NCI-H345 (cell line): ENCODE measurements at regions not wholly inside any gene's neighbourhood (a gene's known extent, or its start where the extent isn't known, plus 50 kb on each side); places are given as distances from the start of the nearest gene placed in this dataset.
"Not testable (repeated sequence)": the region's sequence is repeated elsewhere in the genome, so short reads cannot be mapped to it uniquely, and the experiment has no call there.

Experiments
- DNase-seq: peaks from one replicate; lab custom pipeline; 2025; lab: John Stamatoyannopoulos, UW

DNA sequence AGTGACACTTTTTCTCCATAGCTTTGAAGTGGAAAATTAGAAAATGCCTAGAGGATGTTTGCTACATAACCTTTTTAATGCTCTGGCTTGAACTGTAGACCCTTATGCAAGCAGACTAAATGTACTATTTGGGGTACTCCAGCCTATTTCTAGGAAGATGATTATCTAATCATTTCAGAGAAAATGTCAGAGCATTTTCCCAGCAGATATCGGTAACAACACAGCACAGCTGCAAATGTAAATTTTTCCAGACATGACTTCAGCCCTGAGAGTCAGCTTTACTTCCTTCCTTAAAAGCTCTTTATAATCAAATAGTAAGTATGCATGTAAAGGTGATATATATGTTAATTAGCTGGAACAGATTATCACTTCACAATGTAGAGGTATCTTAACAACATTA lies 1647.1 kb downstream of the SUCLG1 start:
- no peak for DNase-seq

DNA sequence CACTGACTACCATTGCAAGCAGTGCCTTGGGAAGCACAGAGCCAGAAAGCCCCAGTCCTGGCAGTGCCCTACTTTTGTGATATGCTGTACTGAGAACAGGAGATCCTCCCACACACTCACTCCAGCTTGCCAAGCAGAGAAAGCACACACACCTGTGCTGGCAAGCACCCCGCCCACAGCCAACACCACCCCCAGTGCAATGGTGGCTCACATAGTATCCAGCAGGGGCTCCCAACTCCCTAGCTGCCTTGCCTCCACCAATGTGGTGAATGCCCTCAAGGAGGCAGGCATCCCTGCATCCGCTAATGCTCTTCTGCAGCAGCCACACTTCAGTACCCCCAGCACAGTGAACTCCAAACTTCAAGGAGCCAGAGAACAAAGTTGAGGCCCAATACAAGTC lies 1655.8 kb downstream of the SUCLG1 start:
- DNase-seq = no peak

DNA sequence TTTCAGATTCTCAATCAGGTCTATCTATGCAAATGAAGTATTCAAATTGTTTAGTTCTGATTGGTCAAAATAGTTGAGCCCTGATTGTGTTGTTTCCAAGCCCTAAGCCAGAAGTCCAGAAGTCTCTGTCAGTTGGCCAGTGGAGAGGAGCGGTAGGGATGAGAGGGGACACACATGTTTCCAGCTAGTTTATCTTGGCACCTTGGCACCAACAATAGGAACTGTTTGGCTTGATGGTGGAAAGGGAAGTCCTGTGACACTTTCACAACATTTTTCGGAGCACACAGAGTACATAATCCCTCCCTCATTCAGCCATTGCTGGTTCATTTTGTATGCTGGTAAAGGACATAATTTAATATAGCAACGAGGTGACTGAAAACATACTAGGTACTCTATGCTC lies 1661.6 kb downstream of the SUCLG1 start:
- no peak for DNase-seq

DNA sequence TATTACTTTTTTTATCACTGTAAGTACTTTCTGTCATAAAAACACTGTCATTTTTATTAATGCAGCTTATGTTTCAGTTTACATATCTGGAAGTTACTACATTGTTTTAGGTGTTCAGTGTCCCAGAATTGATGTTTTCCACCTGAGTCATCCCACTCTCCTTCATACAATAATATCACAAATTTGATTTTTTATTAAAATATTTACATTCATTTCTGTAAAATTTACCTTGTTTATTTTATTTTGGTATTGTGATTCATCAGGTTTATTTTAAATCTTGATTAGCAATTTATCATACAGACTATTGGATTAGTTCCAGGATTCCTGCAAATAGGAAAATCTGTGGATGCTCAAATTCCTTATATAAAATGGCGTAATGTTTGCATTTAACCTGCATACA lies 1662.9 kb downstream of the SUCLG1 start:
- DNase-seq = no peak

DNA sequence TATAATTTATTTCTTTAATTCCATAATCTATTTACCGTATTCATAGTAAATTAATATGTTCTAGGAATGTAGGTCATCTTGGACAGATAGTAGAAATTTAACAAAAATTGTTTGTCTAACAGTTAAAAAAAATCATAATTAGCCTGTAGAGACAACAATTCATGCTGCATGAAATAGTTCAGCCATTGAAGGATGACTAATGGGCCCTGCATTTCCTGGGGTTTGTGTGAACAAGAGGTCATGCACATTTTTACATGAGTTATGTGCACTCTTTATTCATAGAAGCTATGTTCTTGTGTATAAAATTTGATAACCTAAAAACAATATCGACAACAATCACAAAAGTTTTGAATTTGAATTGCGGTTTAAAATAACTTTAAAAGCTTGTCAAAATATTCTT lies 1663.6 kb downstream of the SUCLG1 start:
- DNase-seq = no peak

DNA sequence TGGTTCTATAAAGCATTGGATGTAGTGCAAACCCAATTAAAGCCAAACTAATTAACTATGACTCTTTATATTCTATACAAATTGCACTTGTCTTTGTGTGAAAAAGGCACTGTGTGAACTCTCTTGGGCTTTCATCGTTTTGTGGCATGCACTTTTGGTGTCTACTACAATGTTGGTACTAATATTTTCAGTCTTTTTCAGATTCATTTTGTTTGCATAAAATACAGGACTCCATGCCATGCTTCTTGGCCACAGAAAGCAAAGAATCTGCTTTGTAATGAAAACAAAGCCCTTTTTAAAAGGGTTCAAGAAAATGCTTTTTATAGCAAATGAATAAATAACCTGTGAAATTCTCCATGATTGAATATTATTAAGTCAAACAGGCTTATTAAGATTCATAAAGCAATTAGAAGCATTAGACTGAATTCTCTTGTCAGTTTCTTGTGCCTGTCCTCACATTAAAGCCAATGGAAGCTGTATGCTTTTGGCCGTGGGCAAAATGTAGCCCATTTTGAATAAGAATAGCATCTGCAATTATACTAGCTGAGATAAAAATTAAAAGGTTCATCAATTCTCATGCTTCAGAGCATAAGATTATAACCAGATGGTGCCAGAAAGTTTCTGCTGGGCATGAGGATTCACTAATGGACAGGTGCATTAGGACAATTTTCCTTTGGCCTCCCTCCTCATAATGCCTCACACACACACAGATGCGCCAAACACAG lies 1665.2 kb downstream of the SUCLG1 start:
- DNase-seq = no peak

DNA sequence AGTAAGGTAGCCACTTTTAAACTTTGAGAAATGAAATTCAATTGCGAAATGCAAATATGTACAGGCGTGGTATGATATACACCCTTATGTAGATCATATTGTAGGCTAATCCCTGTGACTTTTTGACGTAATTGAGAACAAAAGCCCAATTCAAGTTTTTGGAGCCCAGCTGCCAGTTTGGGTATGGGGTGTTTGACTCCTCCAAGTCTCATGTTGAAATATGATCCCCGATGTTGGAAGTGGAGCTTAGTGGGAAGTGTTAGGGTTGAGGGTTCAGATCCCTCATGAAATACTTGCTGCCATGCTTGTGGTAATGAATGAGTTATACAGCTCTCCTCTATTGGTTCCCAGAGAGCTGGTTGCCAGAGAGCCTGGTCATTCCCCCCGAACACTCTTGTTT lies 1666.8 kb downstream of the SUCLG1 start:
- no peak for DNase-seq

DNA sequence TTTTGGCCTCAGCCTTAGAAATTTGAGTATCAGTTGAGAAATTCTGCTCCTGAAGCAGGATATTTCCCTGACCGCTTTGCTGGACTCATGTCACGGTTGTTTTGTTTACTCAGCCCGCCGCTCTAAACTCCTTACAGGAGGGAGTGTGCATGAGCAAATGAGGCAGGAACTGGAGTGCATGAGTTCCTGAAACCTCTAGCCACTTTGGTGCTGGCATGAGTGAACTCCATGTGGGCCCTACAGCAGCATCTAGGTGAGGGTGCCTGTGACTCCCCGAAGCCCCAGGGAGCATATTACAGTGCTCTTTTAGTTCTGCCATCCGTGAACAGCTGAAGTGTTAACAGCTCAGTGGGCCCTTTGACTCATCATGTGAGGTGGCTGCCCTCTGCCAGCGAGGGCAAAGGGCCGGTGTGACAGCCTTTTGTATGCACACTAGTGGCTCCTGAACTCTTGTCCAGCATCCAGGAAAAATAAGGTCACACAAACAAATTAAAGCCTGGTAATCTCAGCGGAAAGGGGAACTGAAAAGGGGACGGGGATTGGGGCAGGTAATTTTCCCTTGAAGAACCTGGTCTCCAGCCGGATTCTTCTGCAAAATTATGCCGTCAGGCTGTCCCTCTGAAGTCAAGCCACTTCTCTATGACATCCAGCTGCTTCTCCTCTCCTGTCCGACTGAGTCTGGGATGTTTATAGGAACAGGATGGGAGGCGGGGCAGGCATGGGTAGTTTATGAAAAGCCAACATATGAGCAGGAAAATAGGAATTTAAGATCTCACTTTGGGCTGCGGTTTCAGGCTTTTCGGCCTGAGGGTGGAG lies 1668.7 kb downstream of the SUCLG1 start:
- DNase-seq = no peak

DNA sequence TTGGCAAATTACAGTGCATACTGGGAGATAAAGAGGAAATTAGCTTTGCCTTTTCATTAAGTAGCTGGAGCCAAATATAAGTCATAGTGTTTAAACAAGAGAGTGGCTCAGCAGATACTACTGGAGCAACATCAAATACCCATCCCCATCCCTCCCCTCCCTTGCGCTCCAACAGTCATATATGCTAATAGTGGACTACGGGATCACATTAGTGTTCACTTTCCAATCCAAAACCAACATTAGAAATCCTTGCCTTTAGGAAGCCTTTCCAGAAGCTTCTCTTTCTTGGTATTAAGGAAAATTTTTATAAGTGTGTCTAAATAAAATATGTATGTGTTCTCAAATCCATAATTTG lies 1669.3 kb downstream of the SUCLG1 start:
- DNase-seq = no peak

DNA sequence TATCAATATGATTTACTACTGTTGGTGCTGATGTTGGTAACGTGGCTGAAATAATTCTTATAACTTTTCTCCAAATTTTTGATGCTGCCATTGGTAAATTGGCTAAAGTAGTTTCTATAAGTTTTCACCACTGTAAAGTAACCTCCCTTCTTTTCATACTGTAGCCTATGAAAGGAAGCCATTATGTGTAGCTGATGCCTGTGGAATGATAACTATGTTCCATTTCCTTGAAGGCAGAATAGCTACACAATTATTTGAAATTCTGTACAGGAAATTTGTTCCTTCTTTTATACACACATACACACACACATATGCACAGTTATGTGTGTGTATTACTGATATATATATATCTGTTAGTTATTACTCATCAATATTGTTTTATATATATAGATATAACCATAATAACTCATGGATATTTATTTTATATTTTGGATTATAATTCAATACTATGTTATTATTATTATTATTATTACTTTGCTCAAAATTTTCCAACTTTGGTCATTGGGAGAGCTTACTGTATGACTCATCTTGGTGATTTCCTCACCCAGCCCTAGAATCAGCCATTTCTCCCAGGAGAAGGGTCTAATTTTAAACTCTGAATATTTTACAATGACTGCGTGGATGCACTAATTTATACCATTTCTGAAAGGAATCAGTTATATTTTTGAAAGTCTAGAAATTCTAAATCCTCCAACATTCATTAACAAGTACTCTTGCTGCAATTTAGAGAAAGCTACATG lies 1677.7 kb downstream of the SUCLG1 start:
- no peak for DNase-seq

DNA sequence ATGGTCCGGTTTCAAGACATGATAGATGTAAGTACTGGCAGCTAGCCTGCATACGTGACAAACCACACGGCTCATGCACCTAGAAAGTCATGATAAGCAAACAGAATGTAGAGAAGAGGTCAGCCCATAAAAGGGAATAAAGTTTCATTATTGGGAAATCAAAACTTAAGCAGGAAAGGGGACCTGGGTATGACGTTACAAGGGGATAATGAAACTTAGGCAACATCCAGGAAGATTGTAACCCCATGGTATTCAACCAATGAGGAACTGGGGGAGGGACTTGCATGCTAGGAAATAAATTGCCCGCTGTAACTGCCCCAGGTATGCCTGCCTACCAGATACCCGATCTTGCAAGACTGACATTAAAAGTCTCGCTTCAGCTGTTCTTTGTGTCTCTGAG lies 1679.0 kb downstream of the SUCLG1 start:
- DNase-seq = no peak

DNA sequence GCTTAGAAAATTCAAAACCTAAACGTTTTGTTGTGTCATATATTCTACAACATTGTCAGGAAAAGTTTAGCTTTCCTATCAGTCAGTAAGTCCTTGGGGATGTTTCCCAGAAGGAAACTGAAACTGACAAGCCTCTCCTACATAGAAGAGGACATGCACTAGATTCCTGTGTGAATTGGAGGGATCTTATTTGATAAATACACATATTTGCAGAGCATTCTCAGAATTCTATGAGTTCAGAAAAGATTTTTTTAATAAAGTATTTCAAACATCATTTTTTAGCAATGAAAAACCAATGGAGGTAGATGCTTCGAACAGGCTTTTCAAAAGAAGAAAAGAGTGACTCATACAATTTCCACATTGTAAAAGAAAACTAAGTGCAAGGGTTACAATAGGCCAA lies 1706.7 kb downstream of the SUCLG1 start:
- no peak for DNase-seq

DNA sequence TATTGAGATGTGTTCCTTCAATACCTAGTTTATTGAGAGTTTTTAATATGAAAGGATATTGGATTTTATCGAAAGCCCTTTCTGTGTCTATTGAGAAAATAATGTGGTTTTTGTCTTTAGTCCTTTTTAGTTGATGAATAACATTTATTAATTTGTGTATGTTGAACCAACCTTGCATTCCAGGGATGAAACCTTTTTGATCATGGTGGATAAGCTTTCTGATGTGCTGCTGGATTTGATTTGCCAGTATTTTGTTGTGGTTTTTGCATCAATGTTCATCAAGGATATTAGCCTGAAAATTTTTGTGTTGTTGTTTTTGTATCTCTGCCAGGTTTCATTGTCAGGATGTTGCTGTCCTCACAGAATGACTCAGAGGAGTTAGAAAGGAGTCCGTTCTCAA lies 1710.4 kb downstream of the SUCLG1 start:
- DNase-seq = no peak

DNA sequence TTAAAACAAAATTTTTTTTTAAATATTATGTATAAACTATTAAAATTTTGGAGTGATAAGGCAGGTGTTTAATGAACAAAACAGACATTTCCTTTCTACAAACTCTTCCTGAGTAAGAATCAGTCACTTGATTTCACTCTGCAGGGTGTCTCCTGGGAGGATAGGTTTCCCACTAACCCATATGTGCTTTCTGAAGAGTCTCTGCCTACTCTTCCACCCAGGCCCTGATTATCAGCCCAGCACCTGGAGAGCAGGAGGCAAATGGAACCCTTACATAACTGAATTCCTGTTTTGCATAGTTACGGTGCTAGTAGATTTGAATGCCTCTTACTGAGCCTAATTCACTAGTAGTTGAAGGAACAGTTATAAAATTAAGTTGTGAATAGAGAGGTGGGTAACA lies 1718.6 kb downstream of the SUCLG1 start:
- no peak for DNase-seq

DNA sequence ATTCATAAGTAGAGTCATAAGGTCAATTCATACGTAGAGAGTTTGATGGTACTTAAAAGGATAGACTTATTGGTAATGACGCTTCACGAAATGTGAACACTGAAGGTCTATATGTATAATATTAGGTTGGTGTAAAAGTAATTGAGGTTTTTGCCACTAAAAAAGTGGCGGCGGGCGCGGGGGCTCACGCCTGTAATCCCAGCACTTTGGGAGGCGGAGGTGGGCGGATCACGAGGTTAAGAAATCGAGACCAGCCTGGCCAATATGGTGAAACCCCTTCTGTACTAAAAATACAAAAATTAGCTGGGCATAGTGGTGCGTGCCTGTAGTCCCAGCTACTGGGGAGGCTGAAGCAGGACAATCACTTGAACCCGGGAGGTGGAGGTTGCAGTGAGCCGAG lies 1721.1 kb downstream of the SUCLG1 start:
- not testable (repeated sequence) for DNase-seq

DNA sequence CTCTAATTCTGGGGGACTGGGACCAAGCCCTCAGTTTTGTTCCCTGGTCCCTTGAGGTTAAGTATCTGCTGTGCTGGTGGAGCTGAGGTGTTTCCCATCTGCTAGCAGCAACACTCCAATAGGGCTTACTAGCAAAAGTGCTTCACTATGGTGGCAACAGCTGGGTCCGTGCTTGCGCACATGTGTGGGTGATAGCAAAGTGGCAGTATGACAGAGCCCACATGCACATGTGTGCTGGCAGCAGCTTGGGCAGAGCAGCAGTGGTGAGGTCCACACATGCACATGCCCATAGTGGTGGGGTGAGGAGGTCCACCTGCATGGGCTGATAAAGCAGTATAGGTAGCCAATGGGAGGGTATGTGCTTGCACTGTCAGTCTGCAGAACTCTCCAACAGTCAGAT lies 1723.7 kb downstream of the SUCLG1 start:
- no peak for DNase-seq

DNA sequence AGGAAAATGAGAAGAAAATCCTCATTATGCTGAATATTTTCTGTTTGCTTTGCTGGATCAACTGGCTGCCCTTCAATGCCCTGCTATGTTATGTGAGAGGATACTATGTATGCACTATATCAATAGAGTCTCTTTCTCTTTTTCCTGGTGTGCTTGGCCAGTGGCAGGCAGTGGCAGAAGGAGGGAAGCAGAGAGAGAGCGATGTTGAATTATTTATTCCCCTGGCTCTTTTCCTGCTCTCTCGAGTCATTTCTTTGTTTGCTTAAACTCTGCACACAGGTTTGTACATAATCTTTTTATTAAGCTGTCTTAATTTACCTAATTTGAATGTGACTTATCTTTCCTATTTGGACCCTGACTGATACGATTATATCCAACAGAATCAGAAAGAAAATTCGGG lies 1727.3 kb downstream of the SUCLG1 start:
- no peak for DNase-seq

DNA sequence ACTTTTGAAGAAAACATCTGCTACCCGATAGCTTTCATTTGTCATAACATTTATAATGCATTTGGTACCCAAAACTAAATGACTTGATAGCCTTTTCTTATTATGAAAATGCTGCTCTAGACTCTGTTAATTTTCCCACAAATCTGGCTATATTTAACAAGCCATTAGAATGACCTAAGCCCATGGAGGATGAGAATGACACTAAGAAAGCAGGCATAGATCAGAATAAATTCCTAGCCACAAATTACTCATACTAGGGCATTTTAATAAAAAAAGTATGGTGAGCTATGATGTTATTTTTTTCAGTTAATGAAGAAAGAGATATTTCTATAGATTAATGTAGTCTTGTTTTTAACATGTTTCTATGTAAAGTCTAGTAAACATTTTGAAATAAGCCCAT lies 1728.3 kb downstream of the SUCLG1 start:
- no peak for DNase-seq

DNA sequence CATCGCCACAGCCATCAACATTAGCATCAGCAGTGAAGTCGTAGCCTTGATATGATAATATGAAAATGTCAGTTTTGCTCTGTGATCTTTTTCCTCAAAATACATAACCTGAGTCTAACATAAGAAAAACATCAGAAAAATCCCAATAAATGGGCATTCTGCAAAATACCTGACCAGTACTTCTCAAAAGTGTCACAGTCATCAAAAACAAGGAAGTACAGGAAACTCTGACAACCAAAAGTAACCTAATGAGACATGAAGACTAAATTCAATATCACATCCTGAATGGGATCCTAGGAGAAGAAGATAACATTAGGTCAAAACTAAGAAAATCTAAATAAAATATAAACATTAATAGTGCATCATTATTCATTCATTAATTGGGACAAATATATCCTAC lies 1731.0 kb downstream of the SUCLG1 start:
- no peak for DNase-seq

DNA sequence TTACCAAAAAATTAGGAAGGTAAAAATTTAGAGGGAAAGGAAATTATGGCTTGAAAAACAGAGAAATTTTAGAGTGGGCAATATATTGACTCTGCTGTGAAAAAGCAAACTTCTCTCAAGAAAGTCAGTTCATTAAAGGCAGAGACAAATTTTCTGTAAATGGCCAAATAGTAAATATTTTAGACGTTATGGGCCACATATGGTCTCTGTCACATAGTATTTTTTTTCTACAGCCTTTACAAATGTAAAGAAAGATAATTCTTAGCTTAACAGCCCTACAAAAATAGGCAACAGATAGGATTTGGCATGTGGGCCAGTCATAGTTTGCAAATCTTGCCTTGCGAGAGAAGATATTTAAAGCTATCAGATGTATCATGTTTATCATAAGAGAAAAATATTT lies 1750.4 kb downstream of the SUCLG1 start:
- DNase-seq = no peak

DNA sequence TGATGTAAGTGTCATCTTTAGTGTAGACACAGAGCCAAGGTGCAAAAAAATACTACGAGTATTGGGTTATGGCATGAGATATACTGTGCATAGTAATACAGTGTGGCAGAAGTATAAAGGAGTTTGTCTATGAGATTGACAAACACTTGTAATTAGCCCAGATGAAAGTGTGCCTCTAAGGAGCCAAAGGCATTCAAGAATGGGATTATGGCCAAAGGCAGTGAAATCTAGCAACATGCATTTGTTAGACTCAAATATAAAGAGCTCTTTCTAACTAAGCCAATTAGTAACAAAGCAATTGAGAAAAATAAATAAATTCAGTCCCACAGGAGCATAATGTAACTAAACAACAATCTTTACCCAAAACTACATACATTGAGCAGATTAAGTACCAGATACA lies 1761.8 kb downstream of the SUCLG1 start:
- DNase-seq = no peak

DNA sequence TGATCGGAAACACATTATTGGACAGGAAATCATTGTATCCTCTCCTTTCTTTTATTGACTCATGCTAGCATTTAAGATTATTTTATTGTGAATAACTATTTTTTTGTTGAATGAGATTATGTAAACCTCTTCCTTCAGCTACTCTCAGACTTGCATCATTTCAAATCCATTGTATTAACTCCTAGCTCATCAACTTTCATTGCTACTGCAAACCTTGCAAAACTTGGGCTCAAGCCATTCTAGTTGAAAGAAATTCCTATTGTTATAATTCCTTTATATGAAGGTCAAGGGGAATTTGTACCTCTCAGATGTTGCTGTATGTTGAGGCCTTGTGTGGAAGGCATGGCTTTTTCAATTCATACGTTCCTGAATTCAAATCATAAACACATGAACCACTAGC lies 1764.6 kb downstream of the SUCLG1 start:
- no peak for DNase-seq

DNA sequence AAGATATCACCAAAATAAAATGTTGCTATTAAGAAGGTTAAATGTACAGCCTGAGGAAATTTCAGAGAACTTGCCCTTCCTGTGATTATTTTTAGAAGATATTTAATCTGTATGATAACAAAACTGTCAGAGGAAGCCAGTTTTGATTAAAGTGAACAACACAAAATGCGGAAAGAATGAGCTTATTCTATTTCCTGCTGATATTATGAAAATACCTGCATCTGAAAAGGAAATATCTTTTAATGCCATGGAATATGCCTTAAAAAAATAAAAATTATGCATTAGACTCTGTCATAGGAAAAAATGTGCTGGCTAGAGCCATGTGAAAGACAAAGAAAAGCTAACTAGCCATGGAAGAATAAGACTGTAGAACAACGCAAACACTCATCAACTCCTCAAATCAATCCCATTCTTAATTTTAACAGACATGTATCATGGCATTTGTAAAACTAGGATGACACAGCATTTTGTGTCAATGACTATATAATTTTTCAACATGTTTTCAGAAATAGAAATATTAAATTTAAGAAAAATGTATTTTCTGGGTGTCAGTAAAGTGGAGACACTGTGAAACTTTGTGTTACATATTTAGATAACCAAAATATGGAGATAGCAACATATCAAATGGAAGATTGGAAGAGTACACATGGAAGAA lies 1768.2 kb downstream of the SUCLG1 start:
- DNase-seq = no peak
